Naive thymus-derived CD4-positive, alpha-beta T cell (primary cell): ENCODE measurements at regions not wholly inside any gene's neighbourhood (a gene's known extent, or its start where the extent isn't known, plus 50 kb on each side); places are given as distances from the start of the nearest gene placed in this dataset.
A peak's percentile ranks its signal among the peaks of the same experiment; 100 is the strongest.

ENCODE experiments used
- ATAC-seq: fragments of 150-1000 bp; cut with Tn5 transposase; 2 replicates; pipeline ENCODE4 v1.10.0; 2021; ENCODE audit warnings: mild to moderate bottlenecking, moderate library complexity
- CTCF ChIA-PET: fragments of 350-600 bp; sonication (Branson Sonifier 250); formaldehyde crosslinking; loops from one replicate; lab custom pipeline; 2021; ENCODE audit warnings: antibody characterized with exemption; lab: Charles Lee
- POLR2A ChIA-PET: fragments of 350-600 bp; sonication (Branson Sonifier 250); formaldehyde crosslinking; loops from one replicate; lab custom pipeline; 2021; ENCODE audit warnings: antibody characterized with exemption, inconsistent platforms; lab: Charles Lee
- DNase-seq, 9 donors: peaks; one replicate each; pipeline versions ENCODE4 v3.0.0 to v3.0.0-alpha.2; 2020 to 2022; ENCODE audit warnings: mixed read lengths in 1 of 9
- H3K27ac ChIP-seq: one replicate; pipeline ENCODE4 v1.7.0; 2013; ENCODE audit warnings: mild to moderate bottlenecking, low read depth, low read length, moderate library complexity
- H3K27me3 ChIP-seq, 2 donors: one replicate each; pipeline ENCODE4 v1.7.0; 2013; ENCODE audit warnings: low read length in 2 of 2, mild to moderate bottlenecking in 2 of 2, moderate library complexity in 2 of 2; ENCODE audit not compliant: control insufficient read depth in 2 of 2, insufficient read depth in 2 of 2
- H3K36me3 ChIP-seq, 3 experiments: 1 replicate in 2 of 3; 2 replicates in 1 of 3; pipeline ENCODE4 v1.7.0; 2013; ENCODE audit warnings: low read length in 3 of 3, mild to moderate bottlenecking in 3 of 3, moderate library complexity in 1 of 3; ENCODE audit not compliant: insufficient read depth in 3 of 3, control insufficient read depth in 2 of 3
- H3K4me1 ChIP-seq, 2 donors: one replicate each; pipeline ENCODE4 v1.7.0; 2013; ENCODE audit warnings: low read length in 2 of 2, mild to moderate bottlenecking in 2 of 2, moderate library complexity in 1 of 2; ENCODE audit not compliant: control insufficient read depth in 2 of 2, insufficient read depth in 2 of 2
- H3K4me3 ChIP-seq: 2 replicates; pipeline ENCODE4 v1.7.0; 2013; ENCODE audit warnings: mild to moderate bottlenecking, low read length
- H3K9me3 ChIP-seq, 3 experiments: 1 replicate in 2 of 3; 2 replicates in 1 of 3; pipeline ENCODE4 v1.7.0; 2013; ENCODE audit warnings: low read length in 3 of 3; ENCODE audit not compliant: control insufficient read depth in 2 of 3
- H3K27ac Mint-ChIP-seq, 9 donors: one replicate each; pipeline ENCODE4 v1.8.0; 2020 to 2022; ENCODE audit warnings: mixed read lengths in 9 of 9, mild to moderate bottlenecking in 8 of 9, moderate library complexity in 5 of 9, inconsistent platforms in 2 of 9
- H3K27me3 Mint-ChIP-seq, 5 donors: one replicate each; pipeline ENCODE4 v1.8.0; 2021 to 2022; ENCODE audit warnings: mixed read lengths in 5 of 5, mild to moderate bottlenecking in 1 of 5
- H3K36me3 Mint-ChIP-seq, 5 donors: one replicate each; pipeline ENCODE4 v1.8.0; 2020 to 2022; ENCODE audit warnings: mixed read lengths in 5 of 5, mild to moderate bottlenecking in 3 of 5, inconsistent platforms in 1 of 5
- H3K4me1 Mint-ChIP-seq, 7 donors: one replicate each; pipeline ENCODE4 v1.8.0; 2020 to 2022; ENCODE audit warnings: mixed read lengths in 7 of 7, mild to moderate bottlenecking in 3 of 7, inconsistent platforms in 1 of 7
- H3K4me3 Mint-ChIP-seq, 10 donors: one replicate each; pipeline ENCODE4 v1.8.0; 2020 to 2022; ENCODE audit warnings: mild to moderate bottlenecking in 10 of 10, mixed read lengths in 10 of 10, moderate library complexity in 6 of 10, inconsistent platforms in 2 of 10
- H3K9me3 Mint-ChIP-seq, 11 donors: one replicate each; pipeline ENCODE4 v1.8.0; 2020 to 2022; ENCODE audit warnings: mixed read lengths in 11 of 11, mild to moderate bottlenecking in 4 of 11, inconsistent platforms in 1 of 11, moderate library complexity in 1 of 11
- intact Hi-C, 2 donors: fragments of 100-400 bp; cut with micrococcal nuclease; formaldehyde crosslinking; loops; one replicate each; pipeline ENCODE4 v1.15.1; 2023

GRCh38 chr2:228866044-228866443, 405.0 kb downstream of the PID1 start:
- CTCF ChIA-PET = no interaction called here
- H3K27me3 ChIP-seq = no peaks in the 10 kb centered on the region

GRCh38 chr2:228864131-228864530, 407.0 kb downstream of the PID1 start:
- H3K27me3 ChIP-seq = no peaks in the 10 kb centered on the region
- Mint-ChIP-seq H3K27ac (no peak overlapping the region), H3K4me1 (no peaks in the 10 kb centered on the region), H3K27me3 (no peaks in the 10 kb centered on the region), H3K36me3 (no peaks in the 10 kb centered on the region), H3K4me3 (no peak overlapping the region), H3K9me3 (peaks cover 0 to 15% (median 6%) of the 10 kb centered on the region in 11 donors)
- no peaks in the 10 kb centered on the region for H3K4me1 ChIP-seq
- CTCF ChIA-PET = no interaction called here
- H3K9me3 ChIP-seq = peaks cover 0 to 11% (median 0%) of the 10 kb centered on the region in 3 experiments
- POLR2A ChIA-PET = no interaction called here
- intact Hi-C loops = no loop called here
- DNase-seq = no peak
- no peak overlapping the region for H3K4me3 ChIP-seq
- H3K27ac ChIP-seq = no peak overlapping the region
- no peaks in the 10 kb centered on the region for H3K36me3 ChIP-seq
- ATAC-seq = no peak

More at GRCh38 chr2:228866044-228866443, 405.0 kb downstream of the PID1 start:
- peaks cover 0 to 11% (median 0%) of the 10 kb centered on the region in 3 experiments for H3K9me3 ChIP-seq
- Mint-ChIP-seq H3K4me1 (no peaks in the 10 kb centered on the region), H3K27me3 (no peaks in the 10 kb centered on the region), H3K4me3 (no peak overlapping the region), H3K9me3 (peaks cover 0 to 23% (median 7%) of the 10 kb centered on the region in 11 donors), H3K36me3 (no peaks in the 10 kb centered on the region), H3K27ac (no peak overlapping the region)
- no peak overlapping the region for H3K4me3 ChIP-seq
- ATAC-seq (peak; percentile 6), DNase-seq (no peak)
- H3K36me3 ChIP-seq = no peaks in the 10 kb centered on the region
- no peaks in the 10 kb centered on the region for H3K4me1 ChIP-seq
- no peak overlapping the region for H3K27ac ChIP-seq
- POLR2A ChIA-PET = no interaction called here
- intact Hi-C loops = no loop called here

- no peak overlapping the region for H3K4me3 Mint-ChIP-seq
- H3K27ac Mint-ChIP-seq = no peak overlapping the region
- POLR2A ChIA-PET = no interaction called here
- Histone ChIP-seq H3K4me3 (no peak overlapping the region), H3K27me3 (no peaks in the 10 kb centered on the region), H3K36me3 (no peaks in the 10 kb centered on the region), H3K27ac (no peak overlapping the region), H3K9me3 (peaks cover 0 to under 1% (median 0%) of the 10 kb centered on the region in 3 experiments), H3K4me1 (no peaks in the 10 kb centered on the region)
- ATAC-seq (no peak), DNase-seq (no peak)
- H3K4me1 Mint-ChIP-seq = no peaks in the 10 kb centered on the region
- CTCF ChIA-PET = no interaction called here
- H3K27me3 Mint-ChIP-seq = no peaks in the 10 kb centered on the region
- H3K9me3 Mint-ChIP-seq = peaks cover 0 to 18% (median 4%) of the 10 kb centered on the region in 11 donors
- H3K36me3 Mint-ChIP-seq = no peaks in the 10 kb centered on the region
- intact Hi-C loops = no loop called here
Observed at GRCh38 chr2:228860601-228861285, 410.3 kb downstream of the PID1 start.

GRCh38 chr2:228853151-228853550, 417.9 kb downstream of the PID1 start:
- H3K27me3 Mint-ChIP-seq = no peaks in the 10 kb centered on the region
- no peaks in the 10 kb centered on the region for H3K36me3 ChIP-seq
- H3K27ac Mint-ChIP-seq = no peak overlapping the region
- POLR2A ChIA-PET = no interaction called here
- DNase-seq (no peak), ATAC-seq (no peak)
- H3K4me1 ChIP-seq = no peaks in the 10 kb centered on the region
- peaks cover 2 to 17% (median 5%) of the 10 kb centered on the region in 11 donors for H3K9me3 Mint-ChIP-seq
- no peak overlapping the region for H3K27ac ChIP-seq
- H3K4me1 Mint-ChIP-seq = no peaks in the 10 kb centered on the region
- H3K9me3 ChIP-seq = no peaks in the 10 kb centered on the region
- intact Hi-C loops = no loop called here
- no peaks in the 10 kb centered on the region for H3K36me3 Mint-ChIP-seq
- no peak overlapping the region for H3K4me3 Mint-ChIP-seq
- H3K4me3 ChIP-seq = no peak overlapping the region
- no peaks in the 10 kb centered on the region for H3K27me3 ChIP-seq
- CTCF ChIA-PET = no interaction called here

GRCh38 chr2:228848638-228849037, 422.4 kb downstream of the PID1 start:
- no peak overlapping the region for H3K27ac ChIP-seq
- ATAC-seq = no peak

GRCh38 chr2:228847684-228848083, 423.4 kb downstream of the PID1 start:
- H3K4me3 ChIP-seq = no peak overlapping the region
- Mint-ChIP-seq H3K9me3 (peaks cover 0 to 19% (median 2%) of the 10 kb centered on the region in 11 donors), H3K4me1 (no peaks in the 10 kb centered on the region), H3K27ac (no peak overlapping the region), H3K27me3 (no peaks in the 10 kb centered on the region), H3K36me3 (no peaks in the 10 kb centered on the region), H3K4me3 (no peak overlapping the region)
- ATAC-seq (no peak), DNase-seq (no peak)
- ChIA-PET CTCF (no interaction called here), POLR2A (no interaction called here)
- H3K27me3 ChIP-seq = no peaks in the 10 kb centered on the region
- H3K4me1 ChIP-seq = no peaks in the 10 kb centered on the region
- H3K9me3 ChIP-seq = no peaks in the 10 kb centered on the region
- H3K27ac ChIP-seq = no peak overlapping the region
- no peaks in the 10 kb centered on the region for H3K36me3 ChIP-seq
- intact Hi-C loops = no loop called here

More at GRCh38 chr2:228848638-228849037, 422.4 kb downstream of the PID1 start:
- ChIA-PET CTCF (no interaction called here), POLR2A (no interaction called here)
- Mint-ChIP-seq H3K27ac (no peak overlapping the region), H3K4me3 (no peak overlapping the region), H3K4me1 (no peaks in the 10 kb centered on the region), H3K9me3 (peaks cover 0 to 19% (median 4%) of the 10 kb centered on the region in 11 donors), H3K27me3 (no peaks in the 10 kb centered on the region), H3K36me3 (no peaks in the 10 kb centered on the region)
- Histone ChIP-seq H3K27me3 (no peaks in the 10 kb centered on the region), H3K9me3 (no peaks in the 10 kb centered on the region), H3K4me1 (no peaks in the 10 kb centered on the region), H3K4me3 (no peak overlapping the region), H3K36me3 (no peaks in the 10 kb centered on the region)
- no peak for DNase-seq
- intact Hi-C loops = no loop called here

GRCh38 chr2:228846161-228846560, 424.9 kb downstream of the PID1 start:
- no peaks in the 10 kb centered on the region for H3K36me3 Mint-ChIP-seq
- no peak overlapping the region for H3K4me3 Mint-ChIP-seq
- ATAC-seq = no peak
- Histone ChIP-seq H3K27me3 (no peaks in the 10 kb centered on the region), H3K9me3 (no peaks in the 10 kb centered on the region), H3K36me3 (no peaks in the 10 kb centered on the region), H3K27ac (no peak overlapping the region), H3K4me3 (no peak overlapping the region), H3K4me1 (no peaks in the 10 kb centered on the region)
- CTCF ChIA-PET = no interaction called here
- intact Hi-C loops = no loop called here
- H3K27me3 Mint-ChIP-seq = no peaks in the 10 kb centered on the region
- POLR2A ChIA-PET = no interaction called here
- H3K4me1 Mint-ChIP-seq = no peaks in the 10 kb centered on the region
- no peak for DNase-seq
- no peak overlapping the region for H3K27ac Mint-ChIP-seq
- H3K9me3 Mint-ChIP-seq = peaks cover 0 to 8% (median 0%) of the 10 kb centered on the region in 11 donors
